IMR-90 (cell line): ENCODE measurements at regions not wholly inside any gene's neighbourhood (a gene's known extent, or its start where the extent isn't known, plus 50 kb on each side); places are given as distances from the start of the nearest gene placed in this dataset.

Experiments
- ATAC-seq: fragments of 200-7000 bp; cut with Tn5 transposase; 2 replicates; pipeline ENCODE4 v1.9.1; 2020; ENCODE audit warnings: low read depth, mild to moderate bottlenecking, moderate library complexity
- BruUV-seq: library from RNA; stranded (reverse); fragments of 400-500 nt; replicated peaks from 2 replicates; lab custom pipeline; 2021; lab: Mats Ljungman, UMichigan
- CTCF ChIA-PET: fragments of 300-600 bp; formaldehyde crosslinking; extraction: SDS; loops from one replicate; lab custom pipeline; 2021; ENCODE audit warnings: antibody characterized with exemption; lab: Yijun Ruan, JAX
- POLR2A ChIA-PET: fragments of 300-600 bp; sonication (Branson Sonifier 250); formaldehyde crosslinking; loops from one replicate; lab custom pipeline; 2022; ENCODE audit warnings: antibody characterized with exemption; ENCODE audit not compliant: unreplicated experiment; lab: Charles Lee
- DNase-seq: peaks from one replicate; pipeline ENCODE4 v3.0.0; 2013
- H2AFZ ChIP-seq: replicated peaks from 2 replicates; pipeline ENCODE3; 2013; ENCODE audit warnings: low read length, mild to moderate bottlenecking; ENCODE audit not compliant: poor library complexity
- H2AK5ac ChIP-seq: 2 replicates; pipeline ENCODE4 v1.6.1; 2013; ENCODE audit warnings: low read depth, low read length, inconsistent platforms
- H2AK9ac ChIP-seq: replicated peaks from 2 replicates; pipeline ENCODE3; 2013; ENCODE audit warnings: mild to moderate bottlenecking, low read depth, low read length, moderate library complexity; ENCODE audit not compliant: poor library complexity
- H2BK120ac ChIP-seq: 2 replicates; pipeline ENCODE4 v1.6.1; 2013; ENCODE audit warnings: low read depth, low read length, inconsistent platforms
- H2BK15ac ChIP-seq: 3 replicates; pipeline ENCODE4 v1.6.1; 2013; ENCODE audit warnings: low read depth, low read length, inconsistent platforms
- H2BK20ac ChIP-seq: 2 replicates; pipeline ENCODE4 v1.6.1; 2013; ENCODE audit warnings: low read depth, mild to moderate bottlenecking, inconsistent platforms, low read length, moderate library complexity
- H2BK5ac ChIP-seq: 2 replicates; pipeline ENCODE4 v1.6.1; 2013; ENCODE audit warnings: mild to moderate bottlenecking, low read depth, low read length, inconsistent platforms; ENCODE audit not compliant: poor library complexity, severe bottlenecking
- H3K14ac ChIP-seq: replicated peaks from 2 replicates; pipeline ENCODE4 v1.6.1; 2013; ENCODE audit warnings: low read depth, low read length, inconsistent platforms
- H3K18ac ChIP-seq: 2 replicates; pipeline ENCODE4 v1.6.1; 2013; ENCODE audit warnings: low read depth, low read length, control low read depth
- H3K23ac ChIP-seq: 2 replicates; pipeline ENCODE4 v1.6.1; 2013; ENCODE audit warnings: low read depth, low read length, inconsistent platforms
- H3K27ac ChIP-seq: 2 replicates; pipeline ENCODE4 v1.5.1; 2013; ENCODE audit warnings: mild to moderate bottlenecking, control low read depth, low read length; ENCODE audit not compliant: insufficient read depth
- H3K27me3 ChIP-seq: 2 replicates; pipeline ENCODE4 v1.6.1; 2013; ENCODE audit warnings: low read length; ENCODE audit not compliant: control insufficient read depth, insufficient read depth
- H3K36me3 ChIP-seq: 2 replicates; pipeline ENCODE4 v1.6.1; 2013; ENCODE audit warnings: low read length, mixed read lengths; ENCODE audit not compliant: control insufficient read depth, insufficient read depth
- H3K4ac ChIP-seq: 2 replicates; pipeline ENCODE4 v1.6.1; 2013; ENCODE audit warnings: low read depth, low read length, inconsistent platforms
- H3K4me1 ChIP-seq: 2 replicates; pipeline ENCODE4 v1.6.1; 2013; ENCODE audit warnings: low read length, mixed read lengths; ENCODE audit not compliant: control insufficient read depth, insufficient read depth
- H3K4me2 ChIP-seq: 2 replicates; pipeline ENCODE4 v1.6.1; 2013; ENCODE audit warnings: low read depth, mild to moderate bottlenecking, control low read depth, low read length, moderate library complexity
- H3K4me3 ChIP-seq: 2 replicates; pipeline ENCODE4 v1.5.1; 2013; ENCODE audit warnings: low read depth, mild to moderate bottlenecking, control low read depth, low read length, moderate library complexity; ENCODE audit not compliant: insufficient read depth
- H3K56ac ChIP-seq: 2 replicates; pipeline ENCODE4 v1.6.1; 2013; ENCODE audit warnings: low read length, inconsistent platforms; ENCODE audit not compliant: insufficient read depth; ENCODE audit errors: extremely low read depth
- H3K79me1 ChIP-seq, 2 experiments: 2 replicates each; pipeline ENCODE4 v1.6.1; 2013; ENCODE audit warnings: low read length in 2 of 2, inconsistent platforms in 1 of 2, low read depth in 1 of 2
- H3K9ac ChIP-seq: 2 replicates; pipeline ENCODE4 v1.6.1; 2013; ENCODE audit warnings: low read depth, low read length, control low read depth
- H3K9me1 ChIP-seq: 2 replicates; pipeline ENCODE4 v1.6.1; 2013; ENCODE audit warnings: low read length, inconsistent platforms; ENCODE audit not compliant: insufficient read depth
- H3K9me3 ChIP-seq: 2 replicates; pipeline ENCODE4 v1.6.1; 2013; ENCODE audit warnings: low read length; ENCODE audit not compliant: control insufficient read depth, insufficient read depth
- H4K20me1 ChIP-seq: 2 replicates; pipeline ENCODE4 v1.6.1; 2013; ENCODE audit warnings: low read length, inconsistent platforms; ENCODE audit not compliant: insufficient read depth
- H4K5ac ChIP-seq: 2 replicates; pipeline ENCODE4 v1.6.1; 2013; ENCODE audit warnings: mild to moderate bottlenecking, low read depth, low read length, control low read depth
- H4K8ac ChIP-seq, 2 experiments: 2 replicates each; pipeline ENCODE4 v1.6.1; 2013; ENCODE audit warnings: low read depth in 2 of 2, low read length in 2 of 2, control low read depth in 1 of 2, inconsistent platforms in 1 of 2
- H4K91ac ChIP-seq: 2 replicates; pipeline ENCODE4 v1.6.1; 2013; ENCODE audit warnings: low read depth, low read length, inconsistent platforms; ENCODE audit not compliant: insufficient read depth
- BHLHE40 ChIP-seq: fragments of 150-350 bp; IDR thresholded peaks from 2 replicates; pipeline ENCODE4 v1.6.1; 2016; ENCODE audit warnings: mild to moderate bottlenecking, low read depth, low read length
- CHD1 ChIP-seq: IDR thresholded peaks from 2 replicates; pipeline ENCODE4 v1.6.1; 2012; ENCODE audit warnings: low read depth, low read length, improper control_type of control experiment
- FOS ChIP-seq: fragments of 150-350 bp; IDR thresholded peaks from 2 replicates; pipeline ENCODE4 v1.6.1; 2016; ENCODE audit warnings: low read depth, low read length
- MAFK ChIP-seq: IDR thresholded peaks from 2 replicates; pipeline ENCODE4 v1.6.1; 2012; ENCODE audit warnings: low read depth, low read length, improper control_type of control experiment
- MXI1 ChIP-seq: IDR thresholded peaks from 2 replicates; pipeline ENCODE4 v1.6.1; 2012; ENCODE audit warnings: low read depth, mild to moderate bottlenecking, low read length, moderate library complexity, borderline replicate concordance
- NFE2L2 ChIP-seq: fragments of 150-350 bp; IDR thresholded peaks from 2 replicates; pipeline ENCODE4 v1.6.1; 2016; ENCODE audit warnings: low read depth, mild to moderate bottlenecking, low read length
- POLR2A ChIP-seq: IDR thresholded peaks from 2 replicates; pipeline ENCODE4 v1.6.1; 2012; ENCODE audit warnings: mild to moderate bottlenecking, low read depth, low read length
- RAD21 ChIP-seq: IDR thresholded peaks from 2 replicates; pipeline ENCODE4 v1.6.1; 2012; ENCODE audit warnings: low read length, improper control_type of control experiment
- RFX5 ChIP-seq: IDR thresholded peaks from 2 replicates; pipeline ENCODE4 v1.8.0; 2012; ENCODE audit warnings: low read depth, mild to moderate bottlenecking, low read length, moderate library complexity
- SMC3 ChIP-seq: fragments of 150-350 bp; IDR thresholded peaks from 2 replicates; pipeline ENCODE4 v1.6.1; 2016; ENCODE audit warnings: low read depth, mild to moderate bottlenecking, antibody characterized with exemption, low read length, moderate library complexity
- WGBS, 2 experiments: methylation state at CpG; one replicate each; pipeline versions ENCODE4 v1.1.5 to v1.1.7; 2013; ENCODE audit warnings: missing lambda C conversion rate in 2 of 2; ENCODE audit not compliant: insufficient read length in 1 of 2; ENCODE audit errors: extremely low coverage in 2 of 2; 5-methylcytosine and 5-hydroxymethylcytosine counted together
- dilution Hi-C: fragments of 300-500 bp; cut with HindIII; formaldehyde crosslinking; loops from one replicate; pipeline ENCODE4 v1.14.3; 2018; ENCODE audit warnings: low sequenced_read_pairs; ENCODE audit not compliant: unreplicated experiment
- in situ Hi-C: fragments of 300-500 bp; cut with MboI; formaldehyde crosslinking; loops from 3 replicates; pipeline ENCODE4 v1.14.3; 2019; ENCODE audit warnings: low sequenced_read_pairs, inconsistent platforms, mixed read lengths
- intact Hi-C: fragments of 100-400 bp; cut with micrococcal nuclease; formaldehyde crosslinking; loops from 2 replicates; pipeline ENCODE4 v1.10.0; 2022
- TF ChIP-seq, protein P1 (sequence below): fragments of 150-350 bp; IDR thresholded peaks from 2 replicates; pipeline ENCODE4 v1.6.1; 2016; ENCODE audit warnings: low read depth, mild to moderate bottlenecking, low read length, moderate library complexity, borderline replicate concordance

DNA sequence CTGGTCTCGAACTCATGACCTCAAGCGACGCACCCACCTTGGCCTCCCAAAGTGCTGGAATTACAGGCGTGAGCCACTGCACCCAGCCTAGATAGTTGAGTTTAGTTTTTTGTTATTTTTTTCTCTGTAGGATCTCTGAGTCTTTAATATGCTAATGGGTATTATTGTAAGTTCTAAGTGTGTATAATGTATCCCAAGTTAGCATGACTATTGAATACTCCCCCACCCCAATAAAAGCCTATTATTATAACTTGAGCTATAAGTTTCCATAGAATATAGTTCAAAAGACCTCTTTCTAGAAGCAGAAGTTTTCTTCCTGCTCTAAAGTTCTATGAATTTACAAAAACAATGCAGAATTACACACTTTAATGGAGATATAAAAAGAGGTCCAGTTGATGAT, 210.4 kb upstream of the MARCKS start:
- in situ Hi-C loops: no loop called here
- Histone ChIP-seq H3K23ac (no peak overlapping the region), H2BK5ac (no peak overlapping the region), H4K8ac (no peak overlapping the region), H2BK120ac (no peak overlapping the region), H3K4me2 (no peak overlapping the region), H4K5ac (no peak overlapping the region), H3K79me1 (no peaks in the 10 kb centered on the region), H3K4me1 (peaks cover 6% of the 10 kb centered on the region), H3K4ac (no peak overlapping the region), H3K18ac (no peak overlapping the region), H2AK9ac (no peak overlapping the region), H3K4me3 (no peak overlapping the region), H4K20me1 (peaks cover 4% of the 10 kb centered on the region; the same call in 1 of the 2 replicates), H3K9me1 (peaks cover 4% of the 10 kb centered on the region), H4K91ac (no peak overlapping the region), H3K9ac (no peak overlapping the region), H2AFZ (no peak overlapping the region), H3K27ac (no peak overlapping the region), H3K36me3 (no peaks in the 10 kb centered on the region), H3K14ac (no peak overlapping the region), H3K56ac (no peak overlapping the region), H3K27me3 (no peaks in the 10 kb centered on the region; the same call in 1 of the 2 replicates), H3K9me3 (no peaks in the 10 kb centered on the region), H2BK15ac (no peak overlapping the region), H2AK5ac (no peak overlapping the region), H2BK20ac (no peak overlapping the region)
- CTCF ChIA-PET: no interaction called here
- ATAC-seq: no peak
- no CpG with 5 or more reads among the region's 4 CpGs for WGBS, 2 experiments
- BruUV-seq: no TSS peak
- dilution Hi-C loops: no loop called here
- intact Hi-C loops: no loop called here
- no peak for TF ChIP-seq MAFK
- TF ChIP-seq CHD1: no peak
- TF ChIP-seq, protein P1, sequence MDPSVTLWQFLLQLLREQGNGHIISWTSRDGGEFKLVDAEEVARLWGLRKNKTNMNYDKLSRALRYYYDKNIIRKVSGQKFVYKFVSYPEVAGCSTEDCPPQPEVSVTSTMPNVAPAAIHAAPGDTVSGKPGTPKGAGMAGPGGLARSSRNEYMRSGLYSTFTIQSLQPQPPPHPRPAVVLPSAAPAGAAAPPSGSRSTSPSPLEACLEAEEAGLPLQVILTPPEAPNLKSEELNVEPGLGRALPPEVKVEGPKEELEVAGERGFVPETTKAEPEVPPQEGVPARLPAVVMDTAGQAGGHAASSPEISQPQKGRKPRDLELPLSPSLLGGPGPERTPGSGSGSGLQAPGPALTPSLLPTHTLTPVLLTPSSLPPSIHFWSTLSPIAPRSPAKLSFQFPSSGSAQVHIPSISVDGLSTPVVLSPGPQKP: no peak
- TF ChIP-seq MXI1: no peak
- no peak for TF ChIP-seq RAD21
- TF ChIP-seq POLR2A: no peak
- TF ChIP-seq SMC3: no peak
- no peak for TF ChIP-seq RFX5
- no peak for TF ChIP-seq FOS
- no peak for TF ChIP-seq BHLHE40
- TF ChIP-seq NFE2L2: no peak
- DNase-seq: no peak
- POLR2A ChIA-PET: no interaction called here
